ENCODE measurements at regions not wholly inside any gene's neighbourhood (a gene's known extent, or its start where the extent isn't known, plus 50 kb on each side); places are given as distances from the start of the nearest gene placed in this dataset.

GRCh38 chr4:174389439-174389838, 105.7 kb downstream of the CEP44 start:
- no peak for TF ChIP-seq CTCF (conservative IDR thresholded peaks at IDR 0.05; ENCODE audit: low read depth, low read length)
- no peak for TF ChIP-seq EZH2 (IDR thresholded peaks at IDR 0.05; ENCODE audit: low read length, unreplicated experiment)

Data from PC-3 (cell line).